Right lobe of liver (tissue), 4 donors: ENCODE measurements at regions not wholly inside any gene's neighbourhood (a gene's known extent, or its start where the extent isn't known, plus 50 kb on each side); places are given as distances from the start of the nearest gene placed in this dataset.

ENCODE experiments used
- POLR2A ChIP-seq: fragments of 450-650 bp; IDR thresholded peaks from one replicate; pipeline ENCODE4 v1.6.1; 2017; ENCODE audit warnings: antibody characterized with exemption, mild to moderate bottlenecking
- TF ChIP-seq, protein P1 (sequence below), 4 donors: fragments of 200-600 bp in 3 of 4; fragments of 450-650 bp in 1 of 4; IDR thresholded peaks; one replicate each; pipeline versions ENCODE4 v1.5.1 to v1.8.0; 2016 to 2022; ENCODE audit warnings: antibody characterized with exemption in 4 of 4, mild to moderate bottlenecking in 2 of 4
- donor health status: DM: no; HTN: no; CAD: no.
- donor health status: DM: no; HTN: no; CAD: no.
- donor health status: DM: no; HTN: yes; CAD: no.

DNA sequence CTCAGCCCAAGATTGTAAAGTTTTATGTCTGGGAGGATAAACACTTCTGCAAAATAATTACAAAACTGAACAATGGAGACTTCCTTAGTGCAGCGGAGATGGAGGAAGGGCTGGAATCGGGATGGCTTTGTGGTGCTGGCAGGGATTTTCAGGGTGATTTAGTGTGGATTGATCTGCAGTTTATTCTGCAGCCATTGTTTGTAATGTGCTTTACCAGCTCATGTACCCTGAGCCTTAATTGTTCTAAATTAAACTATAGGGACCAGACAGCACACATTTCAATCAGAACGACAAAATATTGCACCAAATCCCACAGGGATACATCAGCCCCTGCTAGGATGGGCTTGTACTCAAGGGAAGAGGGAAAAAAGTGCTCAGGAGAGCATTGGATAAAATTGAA, 103.2 kb upstream of the ONECUT1 start:
- TF ChIP-seq, protein P1, sequence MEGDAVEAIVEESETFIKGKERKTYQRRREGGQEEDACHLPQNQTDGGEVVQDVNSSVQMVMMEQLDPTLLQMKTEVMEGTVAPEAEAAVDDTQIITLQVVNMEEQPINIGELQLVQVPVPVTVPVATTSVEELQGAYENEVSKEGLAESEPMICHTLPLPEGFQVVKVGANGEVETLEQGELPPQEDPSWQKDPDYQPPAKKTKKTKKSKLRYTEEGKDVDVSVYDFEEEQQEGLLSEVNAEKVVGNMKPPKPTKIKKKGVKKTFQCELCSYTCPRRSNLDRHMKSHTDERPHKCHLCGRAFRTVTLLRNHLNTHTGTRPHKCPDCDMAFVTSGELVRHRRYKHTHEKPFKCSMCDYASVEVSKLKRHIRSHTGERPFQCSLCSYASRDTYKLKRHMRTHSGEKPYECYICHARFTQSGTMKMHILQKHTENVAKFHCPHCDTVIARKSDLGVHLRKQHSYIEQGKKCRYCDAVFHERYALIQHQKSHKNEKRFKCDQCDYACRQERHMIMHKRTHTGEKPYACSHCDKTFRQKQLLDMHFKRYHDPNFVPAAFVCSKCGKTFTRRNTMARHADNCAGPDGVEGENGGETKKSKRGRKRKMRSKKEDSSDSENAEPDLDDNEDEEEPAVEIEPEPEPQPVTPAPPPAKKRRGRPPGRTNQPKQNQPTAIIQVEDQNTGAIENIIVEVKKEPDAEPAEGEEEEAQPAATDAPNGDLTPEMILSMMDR (IDR thresholded peaks at IDR 0.05) = no peak
- TF ChIP-seq POLR2A = no peak
